Endothelial cell of umbilical vein (primary cell): ENCODE measurements at regions not wholly inside any gene's neighbourhood (a gene's known extent, or its start where the extent isn't known, plus 50 kb on each side); places are given as distances from the start of the nearest gene placed in this dataset.

ENCODE experiments used
- BruUV-seq: library from RNA; stranded (reverse); fragments of 400-500 nt; replicated peaks from 2 replicates; lab custom pipeline; 2021; lab: Mats Ljungman, UMichigan
- CTCF ChIA-PET: fragments of 300-600, 350-600 bp; sonication (Branson Sonifier 250); formaldehyde crosslinking; loops from one replicate; lab custom pipeline; 2021; ENCODE audit warnings: antibody characterized with exemption, inconsistent platforms; lab: Charles Lee
- POLR2A ChIA-PET: fragments of 300-600, 350-600 bp; sonication (Branson Sonifier 250); formaldehyde crosslinking; loops from one replicate; lab custom pipeline; 2021; ENCODE audit warnings: antibody characterized with exemption, inconsistent platforms; lab: Charles Lee
- DNase-seq: peaks from one replicate; pipeline ENCODE4 v3.0.0-alpha.2; 2011; ENCODE audit warnings: low read depth, low spot score
- FAIRE-seq: peaks from 2 replicates; lab custom pipeline; 2011; peaks lifted over from hg19 to GRCh38; lab: Jason Lieb, UNC
- H2AFZ ChIP-seq: 2 replicates; pipeline ENCODE4 v1.6.0; 2012; ENCODE audit warnings: low read depth, low read length, control low read depth, inconsistent platforms
- H3K27ac ChIP-seq: 2 replicates; pipeline ENCODE4 v1.5.1; 2011; ENCODE audit warnings: low read depth, mild to moderate bottlenecking, control low read depth, low read length, moderate library complexity; ENCODE audit not compliant: insufficient read depth
- H3K27me3 ChIP-seq, 2 experiments: 2 replicates each; pipeline versions ENCODE4 v1.6.0 to v1.6.1; 2011; ENCODE audit warnings: low read length in 2 of 2, mixed read lengths in 1 of 2; ENCODE audit not compliant: control insufficient read depth in 2 of 2, insufficient read depth in 2 of 2
- H3K36me3 ChIP-seq, 2 experiments: 2 replicates in 1 of 2; 3 replicates in 1 of 2; pipeline ENCODE4 v1.5.1; 2011; ENCODE audit warnings: low read length in 2 of 2, mild to moderate bottlenecking in 1 of 2, moderate library complexity in 1 of 2; ENCODE audit not compliant: control insufficient read depth in 2 of 2, insufficient read depth in 2 of 2; ENCODE audit errors: extremely low read depth in 1 of 2
- H3K4me1 ChIP-seq: 3 replicates; pipeline ENCODE4 v1.5.1; 2011; ENCODE audit warnings: mild to moderate bottlenecking, low read length; ENCODE audit not compliant: control insufficient read depth, insufficient read depth; ENCODE audit errors: extremely low read depth
- H3K4me2 ChIP-seq: 2 replicates; pipeline ENCODE4 v1.6.1; 2011; ENCODE audit warnings: low read length, control low read depth, mixed read lengths; ENCODE audit not compliant: insufficient read depth
- H3K4me3 ChIP-seq, 3 experiments: fragments of 200-600 bp in 1 of 3; sonication (generic), shearing (Covaris generic) in 1 of 3; replicated peaks in 1 of 3; 2 replicates each; pipeline ENCODE4 v1.5.1; 2011 to 2016; ENCODE audit warnings: control low read depth in 3 of 3, low read length in 3 of 3, mild to moderate bottlenecking in 2 of 3, inconsistent platforms in 1 of 3, low read depth in 1 of 3, moderate library complexity in 1 of 3; ENCODE audit not compliant: insufficient read depth in 1 of 3
- H3K79me2 ChIP-seq: 2 replicates; pipeline ENCODE4 v1.6.0; 2012; ENCODE audit warnings: low read length, inconsistent platforms; ENCODE audit not compliant: control insufficient read depth, insufficient read depth
- H3K9ac ChIP-seq: replicated peaks from 2 replicates; pipeline ENCODE3; 2011; ENCODE audit warnings: low read length, control low read depth; ENCODE audit not compliant: insufficient read depth; ENCODE audit errors: extremely low read depth
- H3K9me1 ChIP-seq: replicated peaks from 3 replicates; pipeline ENCODE4 v1.6.0; 2011; ENCODE audit warnings: mild to moderate bottlenecking, low read length; ENCODE audit not compliant: control insufficient read depth, insufficient read depth; ENCODE audit errors: extremely low read depth
- H3K9me3 ChIP-seq: replicated peaks from 2 replicates; pipeline ENCODE4 v1.5.1; 2012; ENCODE audit warnings: low read length, inconsistent platforms; ENCODE audit not compliant: control insufficient read depth, insufficient read depth
- H4K20me1 ChIP-seq: replicated peaks from 2 replicates; pipeline ENCODE3; 2011; ENCODE audit warnings: mild to moderate bottlenecking, low read length; ENCODE audit not compliant: control insufficient read depth, insufficient read depth; ENCODE audit errors: extremely low read depth
- CTCF ChIP-seq, 2 donors: IDR thresholded peaks; 1 replicate in 1 of 2; 2 replicates in 1 of 2; pipeline ENCODE4 v1.5.1; 2011; ENCODE audit warnings: low read length in 2 of 2, mild to moderate bottlenecking in 2 of 2, moderate library complexity in 2 of 2, control low read depth in 1 of 2, inconsistent platforms in 1 of 2, low read depth in 1 of 2; ENCODE audit not compliant: insufficient read depth in 1 of 2; ENCODE audit errors: extremely low read depth in 1 of 2
- EZH2 ChIP-seq: IDR thresholded peaks from 2 replicates; pipeline ENCODE4 v1.6.1; 2012; ENCODE audit warnings: borderline replicate concordance, low read depth, mild to moderate bottlenecking, moderate library complexity, low read length, inconsistent platforms; ENCODE audit not compliant: severe bottlenecking
- JUN ChIP-seq: IDR thresholded peaks from 2 replicates; pipeline ENCODE4 v1.6.1; 2011; ENCODE audit warnings: borderline replicate concordance, low read depth; ENCODE audit not compliant: insufficient read length, insufficient read depth
- MAX ChIP-seq: IDR thresholded peaks from 2 replicates; pipeline ENCODE4 v1.6.1; 2011; ENCODE audit not compliant: insufficient read depth, insufficient read length
- POLR2AphosphoS5 ChIP-seq: IDR thresholded peaks from 2 replicates; pipeline ENCODE4 v1.6.1; 2012; ENCODE audit warnings: low read depth, mild to moderate bottlenecking, control low read depth, low read length, moderate library complexity; ENCODE audit not compliant: insufficient read depth
- dilution Hi-C: fragments of 300-500 bp; cut with MboI; formaldehyde crosslinking; loops from one replicate; pipeline ENCODE4 v1.15.0; 2019; ENCODE audit warnings: low sequenced_read_pairs; ENCODE audit not compliant: extremely low pct_ligation_motif_present
- intact Hi-C: fragments of 100-400 bp; cut with micrococcal nuclease; formaldehyde crosslinking; loops from one replicate; pipeline ENCODE4 v1.10.0; 2022

GRCh38 chr16:86680661-86681030, 102.3 kb downstream of the FOXL1 start:
- dilution Hi-C loops = no loop called here
- intact Hi-C loops = loop anchor here (1.0 to 5.0 kb wide), 11 partner anchors 12 to 382 kb away; no protein-coding TSS in a partner anchor
- H3K36me3 ChIP-seq = no peaks in the 10 kb centered on the region
- peak overlapping the region in 1 of 3 experiments; percentile 37 for H3K4me3 ChIP-seq
- no TSS peak for BruUV-seq
- peak overlapping the region; percentile 76 for H3K4me2 ChIP-seq
- H4K20me1 ChIP-seq = no peaks in the 10 kb centered on the region
- H3K79me2 ChIP-seq = no peaks in the 10 kb centered on the region
- peaks cover 40% of the 10 kb centered on the region for H3K4me1 ChIP-seq
- no peak for FAIRE-seq
- peak overlapping the region; percentile 94 for H3K9ac ChIP-seq
- POLR2A ChIA-PET = interaction anchor here (0.7 to 2.3 kb wide), 2 partner anchors 16 to 68 kb away, joined by 3 to 10 read pairs; no protein-coding TSS in a partner anchor
- H3K9me3 ChIP-seq = no peaks in the 10 kb centered on the region
- no peaks in the 10 kb centered on the region for H3K27me3 ChIP-seq
- no peak for DNase-seq
- H3K9me1 ChIP-seq = no peaks in the 10 kb centered on the region
- no peak overlapping the region for H2AFZ ChIP-seq
- TF ChIP-seq JUN = no peak
- no peak for TF ChIP-seq CTCF (IDR thresholded peaks at IDR 0.05; ENCODE audit: extremely low read depth in 1 of 2, insufficient read depth in 1 of 2, low read depth in 1 of 2, low read length in 2 of 2)
- TF ChIP-seq MAX = no peak
- TF ChIP-seq EZH2 = no peak
- no peak for TF ChIP-seq POLR2AphosphoS5
- CTCF ChIA-PET = interaction anchor here (0.7 to 2.7 kb wide), 21 partner anchors 13 to 523 kb away, joined by 3 to 20 read pairs (median 4); no protein-coding TSS in a partner anchor
- H3K27ac ChIP-seq = peak overlapping the region; percentile 99
